ENCODE measurements at regions not wholly inside any gene's neighbourhood (a gene's known extent, or its start where the extent isn't known, plus 50 kb on each side); places are given as distances from the start of the nearest gene placed in this dataset.

DNA sequence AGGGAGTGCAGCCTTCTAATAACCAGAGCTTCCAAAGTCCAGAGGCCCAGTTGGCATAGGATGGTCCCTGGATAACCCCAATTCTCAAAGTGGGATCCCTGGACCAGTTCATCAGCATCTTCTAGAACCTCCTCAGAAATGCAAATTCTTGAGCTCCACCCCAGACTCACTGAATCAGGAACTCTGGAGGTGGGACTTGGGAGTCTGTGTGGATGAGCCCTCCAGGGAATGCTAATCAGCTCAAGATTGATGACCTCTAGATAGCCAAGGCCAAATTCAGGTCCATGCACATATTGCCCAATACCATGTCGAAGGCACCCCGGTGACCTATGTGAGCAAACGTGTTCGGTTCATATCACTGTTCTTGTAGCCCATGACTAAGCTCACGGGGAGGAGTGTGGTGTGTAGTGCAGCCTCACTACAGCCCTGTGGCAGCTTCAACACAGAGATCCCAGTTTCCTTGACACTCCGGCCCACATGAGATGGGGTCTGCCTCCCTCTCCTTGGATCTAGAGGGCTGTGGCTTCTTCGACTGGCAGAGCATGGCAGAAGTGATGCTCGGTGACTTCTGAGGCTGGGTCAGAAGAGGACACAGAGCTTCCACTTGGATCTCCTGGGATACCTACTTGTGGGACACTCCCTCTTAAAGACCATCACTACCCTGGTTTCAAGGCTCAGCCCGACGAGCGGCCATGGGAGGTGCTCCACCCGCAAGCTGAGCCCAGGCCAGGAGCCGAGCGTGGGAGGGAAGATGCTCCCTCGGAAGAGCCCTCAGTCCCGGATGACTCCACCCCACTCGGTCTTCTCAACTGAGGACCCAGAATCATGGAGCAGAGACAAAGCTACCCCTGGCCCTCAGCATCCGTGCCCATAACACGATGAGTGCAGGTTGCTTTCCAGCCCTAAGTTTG, 151.1 kb upstream of the CST7 start:
- H3K27me3 Mint-ChIP-seq: no peaks in the 10 kb centered on the region
- no peak overlapping the region for H3K27ac ChIP-seq (ENCODE audit: insufficient read depth, low read length, poor library complexity, severe bottlenecking)
- H3K36me3 ChIP-seq (ENCODE audit: control insufficient read depth, insufficient read depth, low read length): no peaks in the 10 kb centered on the region
- H3K9me3 ChIP-seq (ENCODE audit: control insufficient read depth in 2 of 2, low read length in 2 of 2): no peaks in the 10 kb centered on the region
- H3K4me1 ChIP-seq (ENCODE audit: control insufficient read depth, insufficient read depth, low read length, poor library complexity, severe bottlenecking): no peaks in the 10 kb centered on the region
- H3K4me3 ChIP-seq (ENCODE audit: low read depth, low read length): no peak overlapping the region
- DNase-seq: no peak
- no peak for ATAC-seq (ENCODE audit: low read depth in 2 of 2)
- no peak overlapping the region for H3K27ac Mint-ChIP-seq
- no peaks in the 10 kb centered on the region for H3K9me3 Mint-ChIP-seq
- no peaks in the 10 kb centered on the region for H3K36me3 Mint-ChIP-seq
- no peaks in the 10 kb centered on the region for H3K4me1 Mint-ChIP-seq
- no peaks in the 10 kb centered on the region for H3K27me3 ChIP-seq (ENCODE audit: control insufficient read depth, insufficient read depth, low read length)
- no peak overlapping the region for H3K4me3 Mint-ChIP-seq

- no peaks in the 10 kb centered on the region for H3K36me3 Mint-ChIP-seq
These were observed 150.0 kb upstream of the CST7 start for GRCh38 chr20:24798930-24799705.

DNA sequence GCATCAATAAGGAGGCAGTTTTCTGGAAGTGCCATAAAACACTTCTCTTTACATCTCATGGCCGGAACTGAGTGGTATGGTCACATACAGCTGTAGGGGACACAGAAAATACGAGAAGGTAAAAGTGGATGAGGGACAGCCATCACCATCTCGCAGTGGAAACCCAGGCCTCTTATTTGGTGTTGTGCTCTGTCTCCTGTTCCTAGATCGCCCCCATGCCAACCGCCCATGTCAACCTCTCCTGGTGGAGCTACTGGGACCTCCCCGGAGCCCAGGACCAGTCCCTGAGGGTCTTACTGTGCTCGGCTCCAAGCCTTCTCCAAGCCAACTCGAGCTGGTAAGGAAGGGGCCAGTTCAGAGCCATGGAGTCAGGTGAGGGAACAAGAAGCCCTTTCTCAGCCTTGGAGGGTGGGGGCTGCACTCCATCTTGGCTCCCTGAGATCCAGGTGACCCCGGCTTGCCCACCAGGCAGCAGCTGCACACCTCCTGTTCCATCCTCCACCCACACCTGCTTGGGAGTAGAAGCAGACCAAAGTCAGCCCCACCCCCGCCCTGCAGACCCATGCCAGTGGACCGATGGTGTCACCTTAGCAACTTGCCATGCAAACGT, 149.0 kb upstream of the CST7 start:
- ATAC-seq (ENCODE audit: low read depth in 2 of 2) (no peak), DNase-seq (no peak)
- H3K36me3 Mint-ChIP-seq: no peaks in the 10 kb centered on the region

More at GRCh38 chr20:24798930-24799705, 150.0 kb upstream of the CST7 start:
- Histone ChIP-seq H3K36me3 (ENCODE audit: control insufficient read depth, insufficient read depth, low read length) (no peaks in the 10 kb centered on the region), H3K4me3 (ENCODE audit: low read depth, low read length) (no peak overlapping the region), H3K9me3 (ENCODE audit: control insufficient read depth in 2 of 2, low read length in 2 of 2) (no peaks in the 10 kb centered on the region), H3K4me1 (ENCODE audit: control insufficient read depth, insufficient read depth, low read length, poor library complexity, severe bottlenecking) (no peaks in the 10 kb centered on the region), H3K27me3 (ENCODE audit: control insufficient read depth, insufficient read depth, low read length) (no peaks in the 10 kb centered on the region), H3K27ac (ENCODE audit: insufficient read depth, low read length, poor library complexity, severe bottlenecking) (no peak overlapping the region)
- Mint-ChIP-seq H3K4me3 (no peak overlapping the region), H3K9me3 (no peaks in the 10 kb centered on the region), H3K27me3 (no peaks in the 10 kb centered on the region), H3K4me1 (no peaks in the 10 kb centered on the region), H3K27ac (no peak overlapping the region)
- DNase-seq: no peak
- no peak for ATAC-seq (ENCODE audit: low read depth in 2 of 2)

DNA sequence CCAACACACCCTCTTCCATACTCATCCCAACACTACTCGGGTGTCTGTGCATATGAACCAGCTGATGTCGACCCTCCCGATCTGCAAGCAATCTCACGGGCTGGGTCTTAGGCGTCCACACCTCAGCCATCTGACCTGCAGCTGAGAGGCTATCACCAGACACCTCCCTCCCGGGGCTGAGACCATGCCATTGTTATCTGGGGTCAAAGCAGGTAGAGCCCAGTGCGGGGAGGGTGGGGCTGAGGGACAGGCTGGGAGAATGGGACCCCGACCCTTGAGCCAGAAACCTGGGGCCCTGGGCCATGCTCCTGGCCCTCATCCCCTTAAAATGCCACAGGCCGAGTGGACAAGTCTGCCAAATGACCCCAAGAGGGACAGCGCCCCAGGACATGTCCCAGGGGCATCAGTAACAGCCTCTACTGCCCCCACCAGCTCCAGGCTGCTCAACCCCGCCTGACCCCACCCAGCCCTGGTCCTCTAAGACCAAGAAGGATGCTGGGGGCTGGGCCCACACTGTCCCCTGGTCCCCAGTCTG, 146.7 kb upstream of the CST7 start:
- Mint-ChIP-seq H3K9me3 (no peaks in the 10 kb centered on the region), H3K4me3 (no peak overlapping the region), H3K4me1 (no peaks in the 10 kb centered on the region), H3K27ac (no peak overlapping the region), H3K27me3 (no peaks in the 10 kb centered on the region), H3K36me3 (no peaks in the 10 kb centered on the region)
- Histone ChIP-seq H3K36me3 (ENCODE audit: control insufficient read depth, insufficient read depth, low read length) (no peaks in the 10 kb centered on the region), H3K4me3 (ENCODE audit: low read depth, low read length) (no peak overlapping the region), H3K4me1 (ENCODE audit: control insufficient read depth, insufficient read depth, low read length, poor library complexity, severe bottlenecking) (no peaks in the 10 kb centered on the region), H3K27me3 (ENCODE audit: control insufficient read depth, insufficient read depth, low read length) (no peaks in the 10 kb centered on the region), H3K9me3 (ENCODE audit: control insufficient read depth in 2 of 2, low read length in 2 of 2) (no peaks in the 10 kb centered on the region), H3K27ac (ENCODE audit: insufficient read depth, low read length, poor library complexity, severe bottlenecking) (no peak overlapping the region)
- no peak for ATAC-seq (ENCODE audit: low read depth in 2 of 2)
- no peak for DNase-seq

More for the DNA sequence above, 149.0 kb upstream of the CST7 start:
- Histone ChIP-seq H3K4me1 (ENCODE audit: control insufficient read depth, insufficient read depth, low read length, poor library complexity, severe bottlenecking) (no peaks in the 10 kb centered on the region), H3K36me3 (ENCODE audit: control insufficient read depth, insufficient read depth, low read length) (no peaks in the 10 kb centered on the region), H3K4me3 (ENCODE audit: low read depth, low read length) (no peak overlapping the region), H3K27ac (ENCODE audit: insufficient read depth, low read length, poor library complexity, severe bottlenecking) (no peak overlapping the region), H3K27me3 (ENCODE audit: control insufficient read depth, insufficient read depth, low read length) (no peaks in the 10 kb centered on the region), H3K9me3 (ENCODE audit: control insufficient read depth in 2 of 2, low read length in 2 of 2) (no peaks in the 10 kb centered on the region)
- peak overlapping the region in 1 of 3 donors; percentile 82 for H3K27ac Mint-ChIP-seq
- no peaks in the 10 kb centered on the region for H3K9me3 Mint-ChIP-seq
- no peaks in the 10 kb centered on the region for H3K4me1 Mint-ChIP-seq
- H3K4me3 Mint-ChIP-seq: no peak overlapping the region
- no peaks in the 10 kb centered on the region for H3K27me3 Mint-ChIP-seq

GRCh38 chr20:24804481-24805206, 144.4 kb upstream of the CST7 start:
- Histone ChIP-seq H3K9me3 (ENCODE audit: control insufficient read depth in 2 of 2, low read length in 2 of 2) (no peaks in the 10 kb centered on the region), H3K27me3 (ENCODE audit: control insufficient read depth, insufficient read depth, low read length) (no peaks in the 10 kb centered on the region), H3K36me3 (ENCODE audit: control insufficient read depth, insufficient read depth, low read length) (no peaks in the 10 kb centered on the region), H3K4me3 (ENCODE audit: low read depth, low read length) (no peak overlapping the region), H3K4me1 (ENCODE audit: control insufficient read depth, insufficient read depth, low read length, poor library complexity, severe bottlenecking) (no peaks in the 10 kb centered on the region), H3K27ac (ENCODE audit: insufficient read depth, low read length, poor library complexity, severe bottlenecking) (no peak overlapping the region)
- H3K27me3 Mint-ChIP-seq: peaks cover 5% of the 10 kb centered on the region
- no peak for ATAC-seq (ENCODE audit: low read depth in 2 of 2)
- no peak overlapping the region for H3K4me3 Mint-ChIP-seq
- H3K9me3 Mint-ChIP-seq: no peaks in the 10 kb centered on the region
- no peaks in the 10 kb centered on the region for H3K4me1 Mint-ChIP-seq
- no peak for DNase-seq
- H3K27ac Mint-ChIP-seq: no peak overlapping the region
- H3K36me3 Mint-ChIP-seq: no peaks in the 10 kb centered on the region

DNA sequence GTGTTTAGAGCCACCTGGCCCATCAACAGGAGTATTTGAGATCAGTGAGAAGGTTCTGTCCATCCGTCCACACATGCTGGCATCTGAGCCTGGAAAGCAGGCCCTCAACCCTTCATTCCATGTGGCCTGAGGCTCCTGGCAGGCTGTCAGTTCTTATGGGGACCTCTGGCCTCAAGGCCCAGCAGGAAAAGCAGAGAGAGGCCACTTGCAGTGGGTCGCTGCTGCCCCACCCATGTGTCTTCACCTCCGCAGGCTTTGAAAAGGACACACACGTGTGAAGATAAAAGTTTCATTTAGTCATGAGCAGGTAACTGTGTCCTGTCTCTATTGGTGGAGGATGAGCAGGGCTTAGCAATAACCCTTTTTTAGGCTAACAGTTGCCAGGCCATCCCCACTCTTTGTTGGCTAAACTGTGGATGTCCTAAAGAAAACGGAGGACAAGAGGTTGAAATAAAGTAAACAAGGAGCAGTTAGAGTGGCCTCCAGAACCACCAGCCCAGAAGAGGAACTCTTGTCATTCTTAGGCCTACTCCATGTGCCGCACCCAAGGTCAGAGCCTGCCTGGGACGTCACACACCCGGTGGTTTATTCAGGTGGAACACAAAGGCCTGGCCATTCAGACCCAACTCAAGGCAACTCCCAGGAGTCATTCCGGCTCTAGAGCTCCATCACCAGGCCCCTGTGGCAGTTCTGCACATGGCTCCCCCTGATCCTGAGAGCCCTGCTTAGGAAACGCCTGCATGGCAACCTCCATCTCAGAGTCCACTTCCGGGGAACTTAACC, 143.4 kb upstream of the CST7 start:
- peaks cover 5% of the 10 kb centered on the region for H3K27me3 Mint-ChIP-seq
- Histone ChIP-seq H3K27ac (ENCODE audit: insufficient read depth, low read length, poor library complexity, severe bottlenecking) (no peak overlapping the region), H3K4me1 (ENCODE audit: control insufficient read depth, insufficient read depth, low read length, poor library complexity, severe bottlenecking) (no peaks in the 10 kb centered on the region), H3K9me3 (ENCODE audit: control insufficient read depth in 2 of 2, low read length in 2 of 2) (no peaks in the 10 kb centered on the region), H3K27me3 (ENCODE audit: control insufficient read depth, insufficient read depth, low read length) (no peaks in the 10 kb centered on the region), H3K4me3 (ENCODE audit: low read depth, low read length) (no peak overlapping the region), H3K36me3 (ENCODE audit: control insufficient read depth, insufficient read depth, low read length) (no peaks in the 10 kb centered on the region)
- H3K27ac Mint-ChIP-seq: no peak overlapping the region
- no peaks in the 10 kb centered on the region for H3K36me3 Mint-ChIP-seq
- H3K4me3 Mint-ChIP-seq: no peak overlapping the region
- H3K9me3 Mint-ChIP-seq: no peaks in the 10 kb centered on the region
- ATAC-seq (ENCODE audit: low read depth in 2 of 2): no peak
- no peak for DNase-seq
- no peaks in the 10 kb centered on the region for H3K4me1 Mint-ChIP-seq
